KMS-11 (cell line): ENCODE measurements at regions not wholly inside any gene's neighbourhood (a gene's known extent, or its start where the extent isn't known, plus 50 kb on each side); places are given as distances from the start of the nearest gene placed in this dataset.
A peak's percentile ranks its signal among the peaks of the same experiment; 100 is the strongest.

Experiments used
- H2AFZ ChIP-seq: fragments of 200-600 bp; sonication (generic); 2 replicates; pipeline ENCODE4 v1.6.1; 2016; ENCODE audit warnings: antibody characterized with exemption, mixed run types, low read depth
- H3K27ac ChIP-seq: fragments of 200-600 bp; sonication (generic); 2 replicates; pipeline ENCODE4 v1.6.1; 2016; ENCODE audit warnings: mild to moderate bottlenecking, mixed run types
- H3K27me3 ChIP-seq: fragments of 200-600 bp; sonication (generic); 2 replicates; pipeline ENCODE4 v1.6.1; 2017; ENCODE audit warnings: mild to moderate bottlenecking, low read depth, mixed run types, moderate library complexity; ENCODE audit not compliant: insufficient read depth
- H3K36me3 ChIP-seq: fragments of 200-600 bp; sonication (generic); 2 replicates; pipeline ENCODE4 v1.6.1; 2017; ENCODE audit warnings: mild to moderate bottlenecking, mixed run types; ENCODE audit not compliant: insufficient read depth
- H3K4me1 ChIP-seq: fragments of 200-600 bp; sonication (generic); 2 replicates; pipeline ENCODE4 v1.6.1; 2016; ENCODE audit warnings: mild to moderate bottlenecking, low read depth, mixed run types; ENCODE audit not compliant: poor library complexity, severe bottlenecking
- H3K4me2 ChIP-seq: fragments of 200-600 bp; sonication (generic); 2 replicates; pipeline ENCODE4 v1.7.0; 2016; ENCODE audit warnings: mild to moderate bottlenecking, mixed run types
- H3K4me3 ChIP-seq: fragments of 200-600 bp; sonication (generic); IDR thresholded peaks from 2 replicates; pipeline ENCODE4 v1.6.1; 2017; ENCODE audit warnings: low read depth, low read length, mixed read lengths; ENCODE audit not compliant: insufficient read depth
- H3K79me2 ChIP-seq: fragments of 200-600 bp; sonication (generic); 2 replicates; pipeline ENCODE4 v1.6.1; 2016; ENCODE audit warnings: low read depth, mixed run types; ENCODE audit not compliant: insufficient read depth
- H3K9ac ChIP-seq: fragments of 200-600 bp; sonication (generic); 2 replicates; pipeline ENCODE4 v1.6.1; 2016; ENCODE audit warnings: mild to moderate bottlenecking, mixed run types
- H4K20me1 ChIP-seq: fragments of 200-600 bp; sonication (generic); 2 replicates; pipeline ENCODE4 v1.6.1; 2016; ENCODE audit warnings: mild to moderate bottlenecking, mixed run types; ENCODE audit not compliant: insufficient read depth
- CTCF ChIP-seq: fragments of 200-600 bp; sonication (generic); conservative IDR thresholded peaks from 2 replicates; pipeline ENCODE4 v1.6.1; 2017; ENCODE audit warnings: low read depth, mild to moderate bottlenecking, antibody characterized with exemption, low read length, moderate library complexity, mixed read lengths

- Histone ChIP-seq H3K79me2 (no peaks in the 10 kb centered on the region), H3K4me1 (peaks cover 14% of the 10 kb centered on the region), H3K27ac (no peak overlapping the region), H3K9ac (no peak overlapping the region), H3K4me2 (no peak overlapping the region), H3K4me3 (no peak overlapping the region), H3K27me3 (no peaks in the 10 kb centered on the region), H2AFZ (no peak overlapping the region), H3K36me3 (no peaks in the 10 kb centered on the region), H4K20me1 (no peaks in the 10 kb centered on the region)
- TF ChIP-seq CTCF = no peak
Measured at GRCh38 chr3:18765161-18765560, 340.0 kb upstream of the SATB1 start.

GRCh38 chr3:18761530-18761929 lies 336.4 kb upstream of the SATB1 start:
- no peak for TF ChIP-seq CTCF

GRCh38 chr3:18758047-18758704 lies 333.0 kb upstream of the SATB1 start:
- H3K27me3 ChIP-seq = no peaks in the 10 kb centered on the region
- no peaks in the 10 kb centered on the region for H4K20me1 ChIP-seq
- no peak overlapping the region for H2AFZ ChIP-seq
- peaks cover 14% of the 10 kb centered on the region for H3K4me1 ChIP-seq
- TF ChIP-seq CTCF = peak; percentile 74
- no peak overlapping the region for H3K4me3 ChIP-seq
- no peak overlapping the region for H3K9ac ChIP-seq
- H3K27ac ChIP-seq = no peak overlapping the region
- H3K4me2 ChIP-seq = no peak overlapping the region
- H3K36me3 ChIP-seq = no peaks in the 10 kb centered on the region
- no peaks in the 10 kb centered on the region for H3K79me2 ChIP-seq

More at GRCh38 chr3:18761530-18761929, 336.4 kb upstream of the SATB1 start:
- Histone ChIP-seq H3K4me1 (peaks cover 14% of the 10 kb centered on the region), H3K4me3 (no peak overlapping the region), H3K36me3 (no peaks in the 10 kb centered on the region), H3K4me2 (peak overlapping the region; percentile 50), H3K79me2 (no peaks in the 10 kb centered on the region), H3K27me3 (no peaks in the 10 kb centered on the region), H2AFZ (no peak overlapping the region), H4K20me1 (no peaks in the 10 kb centered on the region), H3K9ac (no peak overlapping the region), H3K27ac (no peak overlapping the region)

GRCh38 chr3:18757476-18757875 lies 332.3 kb upstream of the SATB1 start:
- H3K4me3 ChIP-seq = no peak overlapping the region

More at GRCh38 chr3:18757476-18757875, 332.3 kb upstream of the SATB1 start:
- Histone ChIP-seq H3K4me1 (peaks cover 14% of the 10 kb centered on the region), H3K4me2 (no peak overlapping the region), H3K9ac (no peak overlapping the region), H2AFZ (no peak overlapping the region), H3K27ac (no peak overlapping the region), H4K20me1 (no peaks in the 10 kb centered on the region), H3K36me3 (no peaks in the 10 kb centered on the region), H3K79me2 (no peaks in the 10 kb centered on the region), H3K27me3 (no peaks in the 10 kb centered on the region)
- TF ChIP-seq CTCF = no peak
